Activated CD4-positive, alpha-beta T cell treated with anti-CD3 and anti-CD28 coated beads for 36 hours (primary cell): ENCODE measurements at regions not wholly inside any gene's neighbourhood (a gene's known extent, or its start where the extent isn't known, plus 50 kb on each side); places are given as distances from the start of the nearest gene placed in this dataset.
"Not testable (repeated sequence)": the region's sequence is repeated elsewhere in the genome, so short reads cannot be mapped to it uniquely, and the experiment has no call there.

Experiments used
- ATAC-seq: fragments of 200-7000 bp; cut with Tn5 transposase; one replicate; pipeline ENCODE4 v1.10.0; 2021; ENCODE audit warnings: mild to moderate bottlenecking, moderate library complexity
- CTCF ChIA-PET: fragments of 350-600 bp; sonication (Branson Sonifier 250); formaldehyde crosslinking; loops from one replicate; lab custom pipeline; 2021; ENCODE audit warnings: antibody characterized with exemption; lab: Charles Lee
- POLR2A ChIA-PET: fragments of 350-600 bp; sonication (Branson Sonifier 250); formaldehyde crosslinking; loops from one replicate; lab custom pipeline; 2021; ENCODE audit warnings: antibody characterized with exemption, inconsistent platforms; lab: Charles Lee
- DNase-seq: peaks from one replicate; pipeline ENCODE4 v3.0.0-alpha.2; 2020
- H3K27ac Mint-ChIP-seq: one replicate; pipeline ENCODE4 v1.8.0; 2021; ENCODE audit warnings: mixed read lengths
- H3K27me3 Mint-ChIP-seq: one replicate; pipeline ENCODE4 v1.8.0; 2021; ENCODE audit warnings: mixed read lengths
- H3K36me3 Mint-ChIP-seq: one replicate; pipeline ENCODE4 v1.8.0; 2021; ENCODE audit warnings: low read depth, mixed read lengths
- H3K4me1 Mint-ChIP-seq: one replicate; pipeline ENCODE4 v1.8.0; 2021; ENCODE audit warnings: mixed read lengths
- H3K4me3 Mint-ChIP-seq: one replicate; pipeline ENCODE4 v1.8.0; 2021; ENCODE audit warnings: mild to moderate bottlenecking, moderate library complexity, mixed read lengths
- H3K9me3 Mint-ChIP-seq: one replicate; pipeline ENCODE4 v1.8.0; 2021; ENCODE audit warnings: low read depth, mixed read lengths
- intact Hi-C, 2 experiments: fragments of 100-400 bp; cut with DNase I in 1 of 2; cut with micrococcal nuclease in 1 of 2; formaldehyde crosslinking; loops; one replicate each; pipeline versions ENCODE4 v1.14.2 to v1.15.1; 2022 to 2024; cut with DNase I, micrococcal nuclease

- ATAC-seq: no peak
- H3K4me1 Mint-ChIP-seq: no peaks in the 10 kb centered on the region
- intact Hi-C loops: no loop called here
- H3K27ac Mint-ChIP-seq: no peak overlapping the region
- ChIA-PET CTCF (no interaction called here), POLR2A (no interaction called here)
- H3K9me3 Mint-ChIP-seq: peaks cover 2% of the 10 kb centered on the region
- H3K36me3 Mint-ChIP-seq: no peaks in the 10 kb centered on the region
- no peaks in the 10 kb centered on the region for H3K27me3 Mint-ChIP-seq
- no peak for DNase-seq
- no peak overlapping the region for H3K4me3 Mint-ChIP-seq
Measured at GRCh38 chr4:179626687-179627086, 2184.4 kb upstream of the AGA start.

- Mint-ChIP-seq H3K27ac (no peak overlapping the region), H3K36me3 (no peaks in the 10 kb centered on the region), H3K27me3 (no peaks in the 10 kb centered on the region), H3K4me1 (no peaks in the 10 kb centered on the region), H3K4me3 (no peak overlapping the region), H3K9me3 (peaks cover 3% of the 10 kb centered on the region)
- ATAC-seq: no peak
- intact Hi-C loops: no loop called here
- CTCF ChIA-PET: no interaction called here
- POLR2A ChIA-PET: no interaction called here
- DNase-seq: no peak
Measured at GRCh38 chr4:179631321-179631720, 2189.1 kb upstream of the AGA start.

DNA sequence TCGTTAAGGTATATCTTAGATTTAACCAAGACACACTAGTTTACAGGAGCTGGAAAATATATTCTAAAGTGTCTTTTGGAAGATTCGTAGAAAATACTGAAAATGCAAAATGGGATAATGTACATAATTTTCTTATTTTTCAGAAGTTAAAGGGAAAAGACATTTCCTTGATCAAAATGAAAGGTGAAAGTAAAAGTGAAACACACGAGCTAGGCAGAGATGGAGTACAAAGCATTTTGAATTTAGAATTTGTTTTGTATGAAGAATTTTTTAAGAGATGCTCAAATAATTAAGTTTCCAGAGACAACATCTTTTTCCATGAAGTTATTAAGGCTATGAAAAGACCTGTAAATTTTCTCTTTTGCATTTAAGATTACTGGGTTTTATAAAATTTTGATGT lies 2192.6 kb upstream of the AGA start:
- DNase-seq (no peak), ATAC-seq (no peak)
- no peaks in the 10 kb centered on the region for H3K4me1 Mint-ChIP-seq
- H3K9me3 Mint-ChIP-seq: peaks cover 2% of the 10 kb centered on the region
- ChIA-PET POLR2A (no interaction called here), CTCF (no interaction called here)
- no peak overlapping the region for H3K4me3 Mint-ChIP-seq
- intact Hi-C loops: no loop called here
- no peaks in the 10 kb centered on the region for H3K27me3 Mint-ChIP-seq
- H3K36me3 Mint-ChIP-seq: no peaks in the 10 kb centered on the region
- H3K27ac Mint-ChIP-seq: no peak overlapping the region

GRCh38 chr4:179662522-179662921 lies 2220.3 kb upstream of the AGA start:
- ATAC-seq (no peak), DNase-seq (no peak)
- H3K9me3 Mint-ChIP-seq: peaks cover 18% of the 10 kb centered on the region
- no peaks in the 10 kb centered on the region for H3K4me1 Mint-ChIP-seq
- no peaks in the 10 kb centered on the region for H3K27me3 Mint-ChIP-seq
- H3K4me3 Mint-ChIP-seq: no peak overlapping the region
- H3K27ac Mint-ChIP-seq: no peak overlapping the region
- ChIA-PET POLR2A (no interaction called here), CTCF (no interaction called here)
- H3K36me3 Mint-ChIP-seq: no peaks in the 10 kb centered on the region
- intact Hi-C loops: no loop called here

GRCh38 chr4:179663641-179664429 lies 2221.6 kb upstream of the AGA start:
- no peak for DNase-seq
- Mint-ChIP-seq H3K4me1 (no peaks in the 10 kb centered on the region), H3K36me3 (no peaks in the 10 kb centered on the region), H3K27ac (no peak overlapping the region), H3K27me3 (no peaks in the 10 kb centered on the region), H3K9me3 (peaks cover 18% of the 10 kb centered on the region), H3K4me3 (no peak overlapping the region)
- ATAC-seq: no peak
- intact Hi-C loops: no loop called here
- ChIA-PET CTCF (no interaction called here), POLR2A (no interaction called here)

GRCh38 chr4:179664430-179665027 lies 2222.3 kb upstream of the AGA start:
- intact Hi-C loops: no loop called here
- peak; percentile 49 for ATAC-seq
- CTCF ChIA-PET: no interaction called here

GRCh38 chr4:179666226-179666625 lies 2224.0 kb upstream of the AGA start:
- Mint-ChIP-seq H3K9me3 (peaks cover 17% of the 10 kb centered on the region), H3K4me1 (no peaks in the 10 kb centered on the region), H3K36me3 (no peaks in the 10 kb centered on the region), H3K4me3 (no peak overlapping the region), H3K27me3 (no peaks in the 10 kb centered on the region), H3K27ac (no peak overlapping the region)
- ChIA-PET CTCF (no interaction called here), POLR2A (no interaction called here)
- no peak for ATAC-seq
- no peak for DNase-seq
- intact Hi-C loops: no loop called here

More at GRCh38 chr4:179664430-179665027, 2222.3 kb upstream of the AGA start:
- Mint-ChIP-seq H3K4me1 (no peaks in the 10 kb centered on the region), H3K27me3 (no peaks in the 10 kb centered on the region), H3K9me3 (peaks cover 18% of the 10 kb centered on the region), H3K27ac (no peak overlapping the region), H3K36me3 (no peaks in the 10 kb centered on the region), H3K4me3 (no peak overlapping the region)
- POLR2A ChIA-PET: no interaction called here
- DNase-seq: peak; percentile 8

- Mint-ChIP-seq H3K9me3 (peaks cover 19% of the 10 kb centered on the region), H3K27me3 (no peaks in the 10 kb centered on the region), H3K27ac (no peak overlapping the region), H3K36me3 (no peaks in the 10 kb centered on the region), H3K4me1 (no peaks in the 10 kb centered on the region), H3K4me3 (no peak overlapping the region)
- no peak for DNase-seq
- no peak for ATAC-seq
- CTCF ChIA-PET: no interaction called here
- intact Hi-C loops: no loop called here
- POLR2A ChIA-PET: no interaction called here
Measured at GRCh38 chr4:179671609-179672008, 2229.4 kb upstream of the AGA start.

GRCh38 chr4:179678093-179678814 lies 2236.0 kb upstream of the AGA start:
- peaks cover 20% of the 10 kb centered on the region for H3K9me3 Mint-ChIP-seq
- DNase-seq (no peak), ATAC-seq (no peak)
- intact Hi-C loops: no loop called here
- ChIA-PET POLR2A (no interaction called here), CTCF (interaction anchor here (0.6 kb wide), 1 partner anchor 62 kb away, joined by 3 read pairs; no protein-coding TSS in a partner anchor)
- no peak overlapping the region for H3K4me3 Mint-ChIP-seq
- H3K27ac Mint-ChIP-seq: no peak overlapping the region
- H3K36me3 Mint-ChIP-seq: no peaks in the 10 kb centered on the region
- no peaks in the 10 kb centered on the region for H3K4me1 Mint-ChIP-seq
- H3K27me3 Mint-ChIP-seq: no peaks in the 10 kb centered on the region

DNA sequence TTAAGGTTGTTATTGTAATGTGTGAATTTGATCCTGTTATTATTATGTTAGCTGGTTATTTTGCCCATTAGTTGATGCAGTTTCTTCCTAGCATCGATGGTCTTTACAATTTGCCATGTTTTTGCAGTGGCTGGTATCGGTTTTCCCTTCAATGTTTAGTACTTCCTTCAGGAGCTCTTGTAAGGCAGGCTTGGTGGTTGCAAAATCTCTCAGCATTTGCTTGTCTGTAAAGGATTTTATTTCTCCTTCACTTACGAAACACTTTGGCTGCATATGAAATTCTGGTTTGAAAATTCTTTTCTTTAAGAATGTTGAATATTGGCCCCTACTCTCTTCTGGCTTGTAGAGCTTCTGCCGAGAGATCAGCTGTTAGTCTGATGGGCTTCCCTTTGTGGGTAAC lies 2241.4 kb upstream of the AGA start:
- H3K4me3 Mint-ChIP-seq, H3K9me3 Mint-ChIP-seq, intact Hi-C loops, CTCF ChIA-PET, H3K27ac Mint-ChIP-seq, DNase-seq, ATAC-seq, POLR2A ChIA-PET, H3K4me1 Mint-ChIP-seq, H3K36me3 Mint-ChIP-seq, H3K27me3 Mint-ChIP-seq: not testable (repeated sequence)

DNA sequence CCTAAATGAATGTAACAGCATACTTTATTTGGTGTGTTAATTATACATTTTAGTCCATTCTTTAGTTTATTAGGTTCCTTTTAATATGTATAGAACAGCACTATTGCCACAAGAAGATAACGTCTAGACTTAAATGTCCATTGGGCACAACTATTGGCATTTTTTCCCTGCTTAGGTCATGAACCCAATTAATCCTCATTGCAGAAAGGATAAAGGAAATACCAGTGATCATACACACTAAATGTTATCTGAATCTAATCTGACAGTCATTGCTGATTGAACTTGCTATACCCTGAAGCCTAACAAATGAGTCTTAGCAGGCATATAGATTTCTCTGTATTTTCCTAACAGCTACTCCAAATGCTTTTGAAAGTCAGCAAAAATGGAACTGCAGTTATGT lies 2250.0 kb upstream of the AGA start:
- Mint-ChIP-seq H3K27me3 (no peaks in the 10 kb centered on the region), H3K4me1 (no peaks in the 10 kb centered on the region), H3K36me3 (no peaks in the 10 kb centered on the region), H3K4me3 (no peak overlapping the region), H3K9me3 (peaks cover 3% of the 10 kb centered on the region), H3K27ac (no peak overlapping the region)
- ATAC-seq (no peak), DNase-seq (no peak)
- ChIA-PET POLR2A (no interaction called here), CTCF (no interaction called here)
- intact Hi-C loops: no loop called here

- H3K9me3 Mint-ChIP-seq: peaks cover 3% of the 10 kb centered on the region
- no peak for DNase-seq
- H3K4me1 Mint-ChIP-seq: no peaks in the 10 kb centered on the region
- ATAC-seq: no peak
- intact Hi-C loops: no loop called here
- no peaks in the 10 kb centered on the region for H3K36me3 Mint-ChIP-seq
- H3K27me3 Mint-ChIP-seq: no peaks in the 10 kb centered on the region
- H3K27ac Mint-ChIP-seq: no peak overlapping the region
- ChIA-PET CTCF (no interaction called here), POLR2A (no interaction called here)
- H3K4me3 Mint-ChIP-seq: no peak overlapping the region
Measured at GRCh38 chr4:179695175-179695574, 2252.9 kb upstream of the AGA start.
